Muscle layer of colon (tissue), 2 donors: ENCODE measurements at regions not wholly inside any gene's neighbourhood (a gene's known extent, or its start where the extent isn't known, plus 50 kb on each side); places are given as distances from the start of the nearest gene placed in this dataset.

Source experiments
- H3K27ac ChIP-seq: one replicate; pipeline ENCODE4 v1.7.0; 2013; ENCODE audit warnings: low read depth, mild to moderate bottlenecking, low read length, moderate library complexity
- H3K27me3 ChIP-seq, 2 donors: one replicate each; pipeline ENCODE4 v1.7.0; 2013; ENCODE audit warnings: low read length in 2 of 2, mild to moderate bottlenecking in 2 of 2; ENCODE audit not compliant: insufficient read depth in 2 of 2, control insufficient read depth in 1 of 2
- H3K36me3 ChIP-seq: one replicate; pipeline ENCODE4 v1.7.0; 2013; ENCODE audit warnings: mild to moderate bottlenecking, low read length; ENCODE audit not compliant: insufficient read depth
- H3K4me1 ChIP-seq: one replicate; pipeline ENCODE4 v1.7.0; 2013; ENCODE audit warnings: mild to moderate bottlenecking, low read length; ENCODE audit not compliant: insufficient read depth
- H3K4me3 ChIP-seq, 2 donors: one replicate each; pipeline ENCODE4 v1.7.0; 2013; ENCODE audit warnings: low read length in 2 of 2, low read depth in 1 of 2, mild to moderate bottlenecking in 1 of 2, moderate library complexity in 1 of 2
- H3K9ac ChIP-seq: one replicate; pipeline ENCODE4 v1.7.0; 2013; ENCODE audit warnings: low read length
- H3K9me3 ChIP-seq: one replicate; pipeline ENCODE4 v1.7.0; 2013; ENCODE audit warnings: mild to moderate bottlenecking, low read length
- donor health status: abdominal sarcoma.
- donor health status: Adenocarcinoma of cecum.

DNA sequence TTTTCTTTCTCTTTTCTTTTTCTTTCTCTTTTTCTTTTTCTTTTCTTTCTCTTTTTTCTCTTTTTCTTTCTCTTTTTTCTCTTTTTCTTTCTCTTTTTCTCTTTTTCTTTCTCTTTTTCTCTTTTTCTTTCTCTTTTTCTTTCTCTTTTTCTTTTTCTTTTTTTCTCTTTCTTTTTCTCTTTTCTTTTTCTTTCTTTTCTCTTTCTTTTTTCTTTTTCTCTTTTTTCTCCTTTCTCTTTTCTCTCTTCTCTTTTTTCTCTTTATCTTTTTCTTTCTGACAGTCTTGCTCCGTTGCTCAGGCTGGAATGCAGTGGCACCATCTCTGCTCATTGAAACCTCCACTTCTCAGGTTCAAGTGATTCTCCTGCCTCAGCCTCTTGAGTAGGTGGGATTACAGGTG lies 335.7 kb downstream of the SQOR start:
- Histone ChIP-seq H3K36me3 (no peaks in the 10 kb centered on the region), H3K9ac (no peak overlapping the region), H3K27me3 (no peaks in the 10 kb centered on the region), H3K4me3 (no peak overlapping the region), H3K9me3 (no peaks in the 10 kb centered on the region), H3K4me1 (no peaks in the 10 kb centered on the region), H3K27ac (no peak overlapping the region)

DNA sequence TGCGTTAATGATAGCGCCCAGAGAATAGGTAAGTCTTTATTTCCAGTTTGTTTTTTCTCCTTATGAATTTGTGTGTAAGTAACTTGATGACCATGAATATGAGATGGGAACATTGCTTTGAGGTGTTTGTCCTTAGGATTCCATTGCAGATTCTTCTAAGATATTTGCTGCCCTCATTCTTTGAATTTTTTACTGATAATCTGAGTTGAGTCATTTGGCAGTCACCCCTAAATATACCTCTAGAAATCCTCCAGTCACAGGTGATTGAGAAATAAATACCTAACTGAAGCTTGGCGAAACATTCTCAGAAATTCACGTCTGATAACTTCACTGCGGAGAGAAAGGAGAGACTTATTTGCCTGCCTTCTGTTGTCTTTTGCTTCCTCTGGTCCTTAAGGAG lies 345.5 kb downstream of the SQOR start:
- H3K27me3 ChIP-seq: no peaks in the 10 kb centered on the region
- H3K9me3 ChIP-seq: no peaks in the 10 kb centered on the region
- no peaks in the 10 kb centered on the region for H3K4me1 ChIP-seq
- H3K27ac ChIP-seq: no peak overlapping the region
- H3K4me3 ChIP-seq: no peak overlapping the region
- no peak overlapping the region for H3K9ac ChIP-seq
- H3K36me3 ChIP-seq: no peaks in the 10 kb centered on the region

DNA sequence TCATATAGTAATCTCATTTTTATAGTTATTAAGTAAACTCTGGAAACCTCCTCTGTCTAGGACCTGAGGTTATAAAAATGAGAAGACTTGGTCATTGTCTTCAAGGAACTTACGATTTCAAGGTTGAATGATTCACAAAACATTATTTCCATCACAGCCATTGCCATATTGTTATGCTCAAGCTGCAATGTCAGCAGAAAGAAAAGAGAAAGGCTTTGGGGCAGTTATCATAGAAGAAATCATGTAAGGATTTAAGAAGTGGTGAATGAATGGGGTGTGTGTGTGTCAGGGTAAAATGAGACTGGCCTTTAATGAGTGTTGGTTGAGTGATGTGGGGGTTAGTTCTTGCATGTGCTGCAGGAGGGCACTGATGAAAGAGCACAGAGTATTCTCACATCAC lies 346.8 kb downstream of the SQOR start:
- no peaks in the 10 kb centered on the region for H3K27me3 ChIP-seq
- H3K36me3 ChIP-seq: no peaks in the 10 kb centered on the region
- no peak overlapping the region for H3K4me3 ChIP-seq
- H3K4me1 ChIP-seq: no peaks in the 10 kb centered on the region
- no peak overlapping the region for H3K27ac ChIP-seq
- no peaks in the 10 kb centered on the region for H3K9me3 ChIP-seq
- H3K9ac ChIP-seq: no peak overlapping the region

DNA sequence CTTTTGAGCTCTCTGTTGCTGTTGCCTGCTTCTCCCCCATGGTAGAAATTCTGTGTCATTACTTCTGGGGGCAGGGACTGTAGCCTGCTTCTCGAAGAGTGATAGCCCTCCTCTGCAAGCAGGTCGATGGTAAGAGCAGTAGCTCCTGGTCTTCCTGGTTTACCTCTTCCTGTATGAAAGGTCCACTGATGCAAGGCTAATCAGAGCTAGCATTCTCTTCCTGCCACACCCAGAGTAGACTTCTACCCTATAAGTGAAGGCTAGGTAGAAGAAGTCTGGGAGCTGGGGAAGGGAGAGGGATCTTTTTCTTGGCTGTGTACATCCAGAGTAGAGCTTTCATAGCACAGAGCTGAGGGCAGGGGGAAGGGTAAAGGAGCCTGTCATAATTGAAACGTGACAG lies 357.0 kb downstream of the SQOR start:
- H3K27ac ChIP-seq: no peak overlapping the region

DNA sequence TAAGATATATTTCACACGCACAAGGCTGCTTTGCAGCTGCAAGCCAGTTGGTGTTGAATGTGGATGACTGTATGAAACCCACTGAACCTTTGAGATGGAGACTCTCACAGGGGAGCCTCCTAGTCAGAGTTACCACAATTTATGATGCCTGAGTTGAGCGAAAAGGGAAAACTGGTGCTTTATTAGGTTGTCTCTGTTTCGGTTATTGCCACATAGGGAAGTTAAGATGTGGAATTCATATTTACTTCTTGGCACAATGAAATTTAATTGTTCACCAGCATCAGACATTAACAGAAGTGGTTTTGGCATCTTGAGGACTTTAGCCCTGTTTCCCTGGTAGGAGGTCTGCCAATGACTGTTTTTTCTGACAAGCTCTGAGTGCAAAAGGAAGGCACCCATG lies 358.2 kb downstream of the SQOR start:
- Histone ChIP-seq H3K9ac (no peak overlapping the region), H3K4me3 (no peak overlapping the region), H3K4me1 (no peaks in the 10 kb centered on the region), H3K27me3 (no peaks in the 10 kb centered on the region), H3K9me3 (no peaks in the 10 kb centered on the region), H3K36me3 (no peaks in the 10 kb centered on the region), H3K27ac (no peak overlapping the region)

More for the DNA sequence above, 357.0 kb downstream of the SQOR start:
- Histone ChIP-seq H3K9ac (no peak overlapping the region), H3K9me3 (no peaks in the 10 kb centered on the region), H3K4me1 (no peaks in the 10 kb centered on the region), H3K4me3 (no peak overlapping the region), H3K27me3 (no peaks in the 10 kb centered on the region), H3K36me3 (no peaks in the 10 kb centered on the region)

DNA sequence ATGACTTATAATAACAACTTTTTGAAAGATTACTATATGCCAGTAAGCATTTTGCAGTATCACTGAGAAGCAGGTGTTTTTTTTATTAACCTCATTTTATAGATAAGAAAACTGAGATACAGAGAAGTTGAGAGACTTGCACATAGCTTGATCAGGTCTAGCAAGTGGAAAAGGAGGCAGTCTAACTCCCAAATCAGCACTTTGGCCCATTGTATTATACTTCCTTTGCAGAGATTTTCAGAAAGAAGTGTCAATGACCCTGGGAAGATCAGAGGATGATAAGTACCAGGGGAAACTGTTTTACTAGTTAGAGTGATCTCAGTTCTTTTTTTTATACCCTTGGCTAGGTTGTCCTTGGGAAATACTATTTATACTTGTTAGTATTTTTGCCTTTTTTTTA lies 358.7 kb downstream of the SQOR start:
- Histone ChIP-seq H3K36me3 (no peaks in the 10 kb centered on the region), H3K4me1 (no peaks in the 10 kb centered on the region), H3K27me3 (no peaks in the 10 kb centered on the region), H3K9me3 (no peaks in the 10 kb centered on the region), H3K4me3 (no peak overlapping the region), H3K27ac (no peak overlapping the region), H3K9ac (no peak overlapping the region)

DNA sequence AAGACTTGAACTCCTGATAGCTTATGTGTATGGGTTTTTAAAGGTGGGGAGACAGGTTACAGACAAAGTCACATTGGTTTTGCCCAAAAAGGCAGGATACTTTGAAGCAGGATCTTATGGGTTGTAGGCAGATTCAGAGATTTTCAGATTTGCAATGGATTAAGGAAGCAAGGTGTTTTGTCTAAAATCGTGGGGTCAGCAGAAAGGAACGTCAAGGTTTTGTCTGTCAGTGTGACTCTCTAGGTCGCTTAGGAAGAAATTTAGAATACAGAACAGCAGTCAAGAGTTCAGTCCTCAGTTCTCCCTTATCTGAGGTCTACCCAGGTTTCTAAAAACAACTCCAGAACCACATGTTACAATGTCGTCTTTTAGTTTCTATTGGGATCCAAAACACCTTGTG lies 361.0 kb downstream of the SQOR start:
- H3K27ac ChIP-seq: no peak overlapping the region
- H3K4me1 ChIP-seq: no peaks in the 10 kb centered on the region
- no peak overlapping the region for H3K4me3 ChIP-seq
- H3K9ac ChIP-seq: no peak overlapping the region
- H3K9me3 ChIP-seq: no peaks in the 10 kb centered on the region
- no peaks in the 10 kb centered on the region for H3K36me3 ChIP-seq
- H3K27me3 ChIP-seq: no peaks in the 10 kb centered on the region

DNA sequence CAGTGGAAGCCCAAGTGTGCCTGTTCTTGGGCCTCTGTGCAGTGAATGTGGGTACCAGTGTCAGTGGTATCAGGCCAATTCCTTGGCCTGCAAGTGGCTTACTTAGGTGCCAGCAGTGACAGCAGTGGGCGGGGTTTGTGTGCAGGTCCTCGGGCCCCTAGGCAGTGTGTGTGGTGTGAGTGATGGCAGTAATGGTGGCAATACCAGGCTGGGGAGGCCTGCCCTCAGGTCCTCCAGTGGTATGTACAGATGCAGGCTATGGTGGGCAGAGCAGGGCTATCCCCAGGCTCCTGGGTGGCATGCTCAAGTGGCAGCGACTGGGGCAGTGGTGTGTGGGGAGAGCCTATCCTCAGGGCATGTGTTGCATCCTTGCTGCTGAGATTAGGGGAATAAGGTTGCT lies 379.7 kb downstream of the SQOR start:
- no peak overlapping the region for H3K9ac ChIP-seq
- no peak overlapping the region for H3K27ac ChIP-seq
- no peaks in the 10 kb centered on the region for H3K27me3 ChIP-seq
- H3K4me1 ChIP-seq: no peaks in the 10 kb centered on the region
- no peaks in the 10 kb centered on the region for H3K36me3 ChIP-seq
- no peaks in the 10 kb centered on the region for H3K9me3 ChIP-seq
- no peak overlapping the region for H3K4me3 ChIP-seq

DNA sequence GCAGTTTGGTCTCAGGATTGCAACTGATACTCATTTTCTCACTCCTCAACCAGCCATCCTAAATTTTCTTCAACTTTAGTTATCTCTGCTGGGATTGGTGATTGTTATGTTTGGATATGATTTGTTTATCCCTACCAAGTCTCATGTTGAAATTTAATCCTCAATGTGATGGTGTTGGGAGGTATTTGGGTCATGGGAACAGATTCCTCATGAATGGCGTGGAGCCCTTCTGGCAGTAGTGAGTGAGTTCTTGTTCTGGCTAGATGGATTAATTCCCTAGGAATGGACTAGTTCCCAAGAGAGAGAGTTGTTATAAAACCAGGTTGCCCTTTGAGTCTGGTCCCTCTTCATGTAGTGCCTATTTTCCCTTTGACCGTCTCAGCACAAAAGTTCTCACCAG lies 399.9 kb downstream of the SQOR start:
- no peak overlapping the region for H3K9ac ChIP-seq
- H3K27ac ChIP-seq: no peak overlapping the region
- no peaks in the 10 kb centered on the region for H3K4me1 ChIP-seq
- H3K4me3 ChIP-seq: no peak overlapping the region
- no peaks in the 10 kb centered on the region for H3K9me3 ChIP-seq
- H3K36me3 ChIP-seq: no peaks in the 10 kb centered on the region
- no peaks in the 10 kb centered on the region for H3K27me3 ChIP-seq

DNA sequence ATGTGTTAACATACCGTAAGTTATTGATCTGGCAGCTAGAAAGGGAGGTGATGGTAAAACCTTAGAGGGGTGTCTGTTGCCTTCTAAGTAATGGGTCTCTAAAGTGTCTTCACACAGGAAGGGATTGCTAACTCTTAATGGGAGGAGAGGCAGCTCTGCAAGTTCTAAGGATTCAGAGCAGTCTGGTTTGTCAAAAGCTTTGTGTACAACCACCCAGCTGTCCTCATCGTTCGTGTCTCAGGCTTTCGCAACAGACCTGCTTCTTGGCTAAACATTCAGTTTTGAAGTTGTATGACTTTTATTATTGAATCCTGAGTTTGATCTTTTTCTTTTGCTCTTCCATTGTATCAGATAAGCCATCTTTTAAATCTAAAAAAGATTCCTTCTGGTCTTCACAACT lies 404.9 kb downstream of the SQOR start:
- Histone ChIP-seq H3K27ac (no peak overlapping the region), H3K27me3 (no peaks in the 10 kb centered on the region), H3K4me1 (no peaks in the 10 kb centered on the region), H3K9ac (no peak overlapping the region), H3K4me3 (no peak overlapping the region), H3K36me3 (no peaks in the 10 kb centered on the region), H3K9me3 (no peaks in the 10 kb centered on the region)

DNA sequence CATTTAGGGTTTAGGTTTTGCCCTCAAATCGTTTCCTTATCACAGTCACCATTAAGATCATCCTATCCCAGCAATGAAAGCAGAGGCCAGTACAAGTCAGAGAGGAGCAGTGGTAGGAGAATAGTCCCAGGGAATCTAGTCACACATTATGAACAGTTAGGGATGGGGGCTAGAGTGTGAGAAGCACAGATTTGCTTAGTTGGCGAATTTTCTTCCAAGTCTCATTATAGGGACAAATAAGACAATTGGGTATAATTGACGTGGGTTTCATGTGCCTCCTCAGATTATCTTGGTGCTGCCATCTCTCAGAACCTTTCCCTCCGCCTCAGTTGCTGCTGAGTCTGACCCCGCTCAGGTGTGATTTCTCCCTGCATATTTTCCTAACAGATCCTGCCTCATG lies 407.1 kb downstream of the SQOR start:
- Histone ChIP-seq H3K9ac (no peak overlapping the region), H3K27ac (no peak overlapping the region), H3K36me3 (no peaks in the 10 kb centered on the region), H3K4me1 (no peaks in the 10 kb centered on the region), H3K9me3 (no peaks in the 10 kb centered on the region), H3K4me3 (no peak overlapping the region), H3K27me3 (no peaks in the 10 kb centered on the region)

DNA sequence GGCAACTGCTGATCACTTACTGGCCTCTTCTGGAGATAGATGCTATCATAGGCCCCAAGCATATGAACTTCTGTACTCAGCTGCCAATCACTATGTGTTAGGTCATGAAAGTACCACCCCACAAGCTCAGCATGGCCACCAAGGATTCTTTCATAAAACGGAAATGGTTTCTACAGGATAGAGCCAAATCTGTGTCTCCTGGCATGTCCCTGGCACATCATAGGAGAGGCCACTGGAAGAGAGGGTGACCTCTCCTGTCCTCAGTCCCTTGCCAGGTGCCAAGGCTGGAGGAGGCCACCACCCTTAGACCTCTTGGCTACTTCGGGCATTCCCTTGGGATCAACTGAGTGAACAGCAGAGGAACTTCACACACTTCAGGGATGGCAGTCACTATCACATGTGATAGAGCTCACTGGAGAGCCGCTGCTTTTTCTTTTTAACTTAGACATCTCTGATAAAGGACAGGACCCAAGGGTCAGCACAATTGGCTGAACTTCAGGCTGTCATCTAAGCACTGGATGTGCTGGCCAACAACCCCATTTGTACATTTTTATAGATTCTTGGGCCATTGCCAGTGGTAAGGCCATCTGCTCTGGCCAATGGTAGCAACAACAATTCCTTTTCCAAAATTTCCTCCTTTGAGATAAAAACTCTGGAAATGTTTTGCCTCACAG lies 425.2 kb downstream of the SQOR start:
- no peak overlapping the region for H3K4me3 ChIP-seq
- H3K27me3 ChIP-seq: no peaks in the 10 kb centered on the region
- no peak overlapping the region for H3K27ac ChIP-seq
- H3K9ac ChIP-seq: no peak overlapping the region
- H3K9me3 ChIP-seq: no peaks in the 10 kb centered on the region
- no peaks in the 10 kb centered on the region for H3K36me3 ChIP-seq
- peaks cover 6% of the 10 kb centered on the region for H3K4me1 ChIP-seq
